Bronchial epithelial cell (primary cell): ENCODE measurements at regions not wholly inside any gene's neighbourhood (a gene's known extent, or its start where the extent isn't known, plus 50 kb on each side); places are given as distances from the start of the nearest gene placed in this dataset.

Source experiments
- DNase-seq: peaks from one replicate; pipeline ENCODE4 v3.0.0-alpha.2; 2010; ENCODE audit warnings: low read depth
- FAIRE-seq: peaks from 2 replicates; lab custom pipeline; 2011; peaks lifted over from hg19 to GRCh38; lab: Jason Lieb, UNC
- H3K27me3 ChIP-seq: 2 replicates; pipeline ENCODE4 v1.5.1; 2011; ENCODE audit warnings: low read length; ENCODE audit not compliant: control insufficient read depth, insufficient read depth
- H3K36me3 ChIP-seq: 2 replicates; pipeline ENCODE4 v1.5.1; 2011; ENCODE audit warnings: low read length; ENCODE audit not compliant: control insufficient read depth, insufficient read depth
- H3K4me3 ChIP-seq: 2 replicates; pipeline ENCODE4 v1.5.1; 2011; ENCODE audit warnings: mild to moderate bottlenecking, low read depth, low read length, control low read depth
- CTCF ChIP-seq: IDR thresholded peaks from 2 replicates; pipeline ENCODE4 v1.5.1; 2011; ENCODE audit warnings: mild to moderate bottlenecking, moderate library complexity, low read length, control low read depth, inconsistent platforms; ENCODE audit not compliant: insufficient read depth, severe bottlenecking

- no peak for TF ChIP-seq CTCF
- H3K4me3 ChIP-seq: no peak overlapping the region
- no peak for FAIRE-seq
- no peaks in the 10 kb centered on the region for H3K27me3 ChIP-seq
- DNase-seq: peak; percentile 27
- H3K36me3 ChIP-seq: no peaks in the 10 kb centered on the region
These were observed 246.4 kb upstream of the PWP1 start for GRCh38 chr12:107439026-107439738.

GRCh38 chr12:107440606-107441005 is 245.0 kb upstream of the PWP1 start:
- FAIRE-seq: no peak

GRCh38 chr12:107441665-107442300 is 243.8 kb upstream of the PWP1 start:
- TF ChIP-seq CTCF: no peak
- FAIRE-seq (no peak), DNase-seq (peak; percentile 27)
- H3K27me3 ChIP-seq: no peaks in the 10 kb centered on the region
- no peak overlapping the region for H3K4me3 ChIP-seq
- H3K36me3 ChIP-seq: no peaks in the 10 kb centered on the region

More at GRCh38 chr12:107440606-107441005, 245.0 kb upstream of the PWP1 start:
- Histone ChIP-seq H3K27me3 (no peaks in the 10 kb centered on the region), H3K4me3 (no peak overlapping the region), H3K36me3 (no peaks in the 10 kb centered on the region)
- no peak for TF ChIP-seq CTCF
- DNase-seq: no peak

GRCh38 chr12:107442326-107442987 is 243.1 kb upstream of the PWP1 start:
- no peak for TF ChIP-seq CTCF
- no peaks in the 10 kb centered on the region for H3K36me3 ChIP-seq
- H3K27me3 ChIP-seq: no peaks in the 10 kb centered on the region
- no peak for FAIRE-seq
- H3K4me3 ChIP-seq: no peak overlapping the region
- DNase-seq: no peak

GRCh38 chr12:107443320-107444090 is 242.1 kb upstream of the PWP1 start:
- DNase-seq (no peak), FAIRE-seq (peak; percentile 81)
- Histone ChIP-seq H3K36me3 (no peaks in the 10 kb centered on the region), H3K27me3 (no peaks in the 10 kb centered on the region), H3K4me3 (no peak overlapping the region)
- no peak for TF ChIP-seq CTCF
